ENCODE measurements at regions not wholly inside any gene's neighbourhood (a gene's known extent, or its start where the extent isn't known, plus 50 kb on each side); places are given as distances from the start of the nearest gene placed in this dataset.
"Not testable (repeated sequence)": the region's sequence is repeated elsewhere in the genome, so short reads cannot be mapped to it uniquely, and the experiment has no call there.

- POLR2A ChIA-PET, result not testable (repeated sequence)
Measured at GRCh38 chr12:67791362-67791761, 142.8 kb downstream of the DYRK2 start.

GRCh38 chr12:67792185-67792584 is 143.6 kb downstream of the DYRK2 start:
- ChIA-PET POLR2A (no interaction called here), CTCF (no interaction called here)

More at GRCh38 chr12:67791362-67791761, 142.8 kb downstream of the DYRK2 start:
- CTCF ChIA-PET, result not testable (repeated sequence)

GRCh38 chr12:67794161-67794560 is 145.6 kb downstream of the DYRK2 start:
- POLR2A ChIA-PET, result no interaction called here
- CTCF ChIA-PET, result no interaction called here

GRCh38 chr12:67795236-67795635 is 146.7 kb downstream of the DYRK2 start:
- ChIA-PET CTCF (no interaction called here), POLR2A (no interaction called here)

DNA sequence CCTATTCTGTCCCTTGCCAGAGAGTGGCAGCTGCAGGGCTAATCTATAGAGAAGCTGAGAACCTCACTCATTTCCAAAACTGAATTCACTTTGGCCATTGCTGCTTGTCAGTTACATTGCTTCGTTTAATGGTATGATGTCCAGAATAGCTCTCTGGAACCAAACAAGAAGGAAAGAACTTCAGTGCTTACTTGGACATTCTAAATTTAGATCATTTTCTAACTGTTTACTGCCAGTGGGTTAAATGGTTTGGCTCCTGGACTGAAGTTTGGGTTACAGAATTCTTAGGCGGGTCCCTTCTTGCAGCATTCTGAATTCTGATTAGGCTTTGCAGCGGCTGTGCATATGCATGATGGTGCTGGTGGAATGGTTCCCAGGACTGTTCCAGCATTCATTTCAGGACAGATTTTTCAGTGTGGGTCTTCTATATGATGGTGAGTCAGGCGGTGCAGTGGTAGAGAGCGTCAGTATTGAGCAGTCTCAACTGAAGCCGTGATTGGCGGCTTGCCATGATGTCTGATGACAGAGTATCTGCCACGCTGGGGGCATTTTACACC is 148.7 kb downstream of the DYRK2 start:
- ChIA-PET CTCF (no interaction called here), POLR2A (no interaction called here)

DNA sequence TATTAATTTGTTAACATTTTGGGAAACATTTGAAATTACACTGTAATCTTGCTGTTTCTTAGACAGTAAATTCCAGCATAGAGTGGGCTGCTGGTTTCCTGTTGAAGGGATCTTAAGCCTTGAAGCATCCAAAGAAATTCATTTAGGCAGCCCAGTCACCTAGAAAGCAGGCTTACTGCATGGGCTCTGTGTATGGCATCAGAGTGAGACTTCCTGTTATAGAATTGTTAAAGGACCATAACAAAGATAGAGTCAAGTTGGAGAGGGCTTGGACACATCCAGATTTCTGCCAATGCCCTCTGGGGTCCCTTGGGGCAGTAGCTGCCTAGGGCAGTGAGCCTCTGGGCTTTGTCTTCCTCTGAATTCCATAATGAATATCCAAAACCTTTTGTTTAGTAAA is 149.2 kb downstream of the DYRK2 start:
- ChIA-PET CTCF (no interaction called here), POLR2A (no interaction called here)

DNA sequence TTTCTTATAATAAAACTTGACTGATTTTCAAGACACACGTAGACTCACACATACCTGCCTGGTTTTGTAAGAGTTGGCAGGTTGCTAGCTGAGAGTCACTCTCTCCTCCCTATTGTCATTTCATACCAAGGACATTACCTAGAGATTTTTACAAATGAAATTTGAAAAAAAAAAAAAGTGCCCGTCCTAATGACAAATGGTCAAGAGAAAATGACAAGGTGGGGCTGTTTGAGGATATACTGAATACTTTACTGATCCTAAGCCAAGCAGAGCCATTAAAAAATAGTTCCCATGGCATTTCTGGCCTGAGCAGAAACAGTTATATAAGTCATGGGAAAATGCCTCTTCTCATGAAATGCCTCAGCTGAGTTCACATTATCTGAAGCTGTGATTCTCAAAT is 150.2 kb downstream of the DYRK2 start:
- POLR2A ChIA-PET, result interaction anchor here (0.6 kb wide), 1 partner anchor 388 kb away, joined by 3 read pairs; no protein-coding TSS in a partner anchor
- CTCF ChIA-PET, result no interaction called here

GRCh38 chr12:67802731-67803130 is 154.2 kb downstream of the DYRK2 start:
- ChIA-PET CTCF (no interaction called here), POLR2A (no interaction called here)

GRCh38 chr12:67803278-67803993 is 154.9 kb downstream of the DYRK2 start:
- POLR2A ChIA-PET, result no interaction called here
- CTCF ChIA-PET, result no interaction called here

DNA sequence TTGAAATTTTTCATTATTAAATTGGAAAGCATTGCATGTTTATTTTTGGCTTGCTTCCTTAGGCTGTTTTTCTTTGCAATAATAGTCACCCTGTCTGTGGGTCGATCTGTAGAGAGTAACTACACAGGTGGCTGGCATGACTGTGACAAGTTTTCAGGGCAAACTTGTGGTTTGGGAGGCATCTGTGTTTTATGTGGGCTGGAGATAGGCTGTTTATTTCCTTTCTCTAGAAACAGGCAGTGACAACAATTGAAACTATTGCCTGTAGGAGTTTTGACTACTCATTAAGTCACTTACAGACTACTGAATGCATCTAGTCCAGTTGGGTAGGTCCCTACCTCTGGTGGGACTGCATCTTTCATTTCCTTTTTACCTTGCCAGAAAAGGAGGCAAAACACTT is 155.6 kb downstream of the DYRK2 start:
- CTCF ChIA-PET, result no interaction called here
- POLR2A ChIA-PET, result no interaction called here

- CTCF ChIA-PET, result no interaction called here
- POLR2A ChIA-PET, result no interaction called here
Measured at GRCh38 chr12:67807814-67808213, 159.3 kb downstream of the DYRK2 start.

GRCh38 chr12:67810166-67810565 is 161.6 kb downstream of the DYRK2 start:
- POLR2A ChIA-PET, result no interaction called here
- CTCF ChIA-PET, result no interaction called here

GRCh38 chr12:67811437-67812361 is 163.2 kb downstream of the DYRK2 start:
- CTCF ChIA-PET, result no interaction called here
- POLR2A ChIA-PET, result no interaction called here

DNA sequence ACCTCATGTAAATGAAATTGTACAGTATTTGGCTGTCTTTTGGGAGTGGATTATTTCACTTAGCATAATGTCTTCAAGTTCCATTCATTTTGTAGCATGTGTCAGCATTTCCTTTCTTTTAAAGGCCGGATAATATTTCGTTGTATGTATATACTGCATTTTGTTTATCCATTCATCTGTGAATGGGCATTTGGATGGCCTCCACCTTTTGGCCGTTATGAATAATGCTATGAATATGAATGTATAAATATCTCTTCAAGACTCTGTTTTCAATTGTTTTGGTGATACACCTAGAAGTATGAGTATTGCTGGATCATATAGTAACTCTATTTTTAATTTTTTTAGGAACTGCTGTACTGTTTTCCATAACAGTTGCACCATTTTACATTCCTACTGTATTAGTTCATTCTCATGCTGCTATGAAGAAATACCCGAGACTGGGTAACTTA is 164.9 kb downstream of the DYRK2 start:
- CTCF ChIA-PET, result no interaction called here

DNA sequence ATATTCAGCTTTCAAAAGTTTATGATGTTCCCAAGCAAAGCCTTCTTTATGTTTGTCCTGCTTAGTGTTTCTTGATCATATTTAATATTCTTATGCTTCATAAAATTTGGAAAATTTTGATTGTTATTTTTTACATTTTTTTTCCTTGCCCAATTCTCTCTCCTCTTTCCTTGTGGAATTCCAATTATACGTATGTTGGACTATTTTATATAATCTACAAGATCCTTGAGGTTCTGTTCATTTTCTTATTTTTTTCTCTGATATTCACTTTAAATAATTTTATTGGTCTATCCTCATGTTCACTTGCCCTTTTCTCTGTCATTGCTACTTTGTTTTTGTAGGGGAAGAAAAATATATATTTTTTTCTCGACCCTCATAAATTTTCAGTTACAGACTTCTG is 167.7 kb downstream of the DYRK2 start:
- POLR2A ChIA-PET, result no interaction called here
- CTCF ChIA-PET, result no interaction called here

More for the DNA sequence above, 164.9 kb downstream of the DYRK2 start:
- POLR2A ChIA-PET, result no interaction called here

DNA sequence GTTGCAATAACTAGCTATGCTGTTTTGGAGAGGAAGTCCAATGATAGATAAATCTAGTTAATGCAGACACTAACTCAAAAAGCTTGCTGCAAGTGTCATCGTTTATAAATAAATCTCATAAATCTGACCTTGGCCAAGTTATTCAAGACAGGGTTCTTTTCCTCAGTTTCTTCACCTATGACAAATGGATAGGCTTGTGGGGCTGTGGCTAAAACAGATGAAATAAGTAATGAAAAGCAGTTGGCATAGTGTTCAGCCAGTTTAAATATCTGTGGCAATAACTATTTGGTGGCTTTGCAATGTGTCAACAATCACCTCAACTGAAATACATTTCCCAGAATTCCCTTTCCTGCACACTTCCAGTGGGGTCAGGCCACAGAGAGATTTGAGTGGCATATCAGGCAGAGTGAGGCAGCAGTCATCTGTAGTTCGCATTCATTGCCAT is 169.9 kb downstream of the DYRK2 start:
- CTCF ChIA-PET, result interaction anchor here (0.7 kb wide), 1 partner anchor 472 kb away, joined by 3 read pairs; no protein-coding TSS in a partner anchor
- POLR2A ChIA-PET, result interaction anchor here (1.1 kb wide), 1 partner anchor 10 kb away, joined by 3 read pairs; no protein-coding TSS in a partner anchor

DNA sequence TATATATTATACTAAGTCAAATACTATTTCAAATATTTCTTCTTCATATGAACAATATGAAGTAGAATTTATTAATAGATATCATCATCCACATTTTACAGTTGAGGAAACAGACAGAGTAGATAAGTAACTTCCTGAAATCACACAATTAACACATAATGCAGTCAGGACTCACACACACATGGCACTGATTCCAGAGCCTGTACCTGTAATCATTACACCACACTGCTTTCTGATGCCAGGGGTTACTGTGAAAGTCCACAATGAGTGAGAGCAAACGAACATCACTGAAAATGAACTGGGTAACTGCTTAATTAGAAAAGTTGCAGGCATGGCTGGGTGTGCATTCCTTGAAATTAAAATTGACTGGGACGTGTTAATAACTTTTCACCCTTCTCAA is 169.3 kb upstream of the IFNG-AS1 start:
- ChIA-PET CTCF (no interaction called here), POLR2A (no interaction called here)

DNA sequence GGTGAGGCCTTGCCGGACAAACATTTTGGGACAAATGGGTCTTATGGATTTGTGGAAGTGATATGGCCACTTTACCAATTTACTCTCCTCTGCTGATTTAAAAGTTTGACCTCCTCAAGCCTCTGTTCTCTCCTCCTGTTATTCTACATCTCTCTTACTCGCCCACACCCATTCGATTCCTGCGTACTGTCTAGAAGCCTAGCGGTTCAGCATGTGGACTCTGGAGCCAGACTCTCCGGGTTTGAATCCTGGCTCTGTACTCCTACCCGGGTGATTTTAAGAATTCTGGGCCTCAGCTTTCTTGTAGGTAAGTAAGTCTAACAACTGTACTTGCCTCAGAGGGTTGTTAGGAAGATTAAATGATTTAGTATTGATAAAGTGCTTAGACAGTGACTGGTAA is 168.6 kb upstream of the IFNG-AS1 start:
- ChIA-PET POLR2A (no interaction called here), CTCF (no interaction called here)

GRCh38 chr12:67822826-67823225 is 166.4 kb upstream of the IFNG-AS1 start:
- CTCF ChIA-PET, result no interaction called here
- POLR2A ChIA-PET, result no interaction called here

GRCh38 chr12:67826148-67826547 is 163.1 kb upstream of the IFNG-AS1 start:
- ChIA-PET CTCF (no interaction called here), POLR2A (no interaction called here)
